ENCODE measurements at regions not wholly inside any gene's neighbourhood (a gene's known extent, or its start where the extent isn't known, plus 50 kb on each side); places are given as distances from the start of the nearest gene placed in this dataset.

- H3K27me3 Mint-ChIP-seq (ENCODE audit: insufficient read depth, unreplicated experiment): peaks cover 25% of the 10 kb centered on the region
- H3K4me1 ChIP-seq: no peaks in the 10 kb centered on the region
These were observed 133.4 kb upstream of the TCERG1L start for GRCh38 chr10:131444862-131445461.

GRCh38 chr10:131445623-131446022, 134.1 kb upstream of the TCERG1L start:
- H3K27me3 Mint-ChIP-seq (ENCODE audit: insufficient read depth, unreplicated experiment): peaks cover 22% of the 10 kb centered on the region
- H3K36me3 Mint-ChIP-seq (ENCODE audit: insufficient read depth, unreplicated experiment): no peaks in the 10 kb centered on the region
- TF ChIP-seq CTCF (IDR thresholded peaks at IDR 0.05; ENCODE audit: insufficient read depth in 1 of 2, low read depth in 1 of 2, low read length in 1 of 2, severe bottlenecking in 1 of 2, unreplicated experiment in 1 of 2): no peak
- BruUV-seq (replicated peaks): no TSS peak
- H3K36me3 ChIP-seq (ENCODE audit: control insufficient read depth, insufficient read depth, low read length): no peaks in the 10 kb centered on the region
- H3K4me3 ChIP-seq (ENCODE audit: low read depth, low read length): no peak overlapping the region
- ChIA-PET CTCF (no interaction called here), POLR2A (no interaction called here)
- H3K4me3 Mint-ChIP-seq (ENCODE audit: unreplicated experiment): no peak overlapping the region
- no peaks in the 10 kb centered on the region for H3K9me3 ChIP-seq
- no peaks in the 10 kb centered on the region for H3K27me3 ChIP-seq (replicated peaks; ENCODE audit: control insufficient read depth, insufficient read depth, low read length)
- no peaks in the 10 kb centered on the region for H3K4me1 ChIP-seq
- H3K9me3 Mint-ChIP-seq (ENCODE audit: unreplicated experiment): no peaks in the 10 kb centered on the region
- H3K27ac Mint-ChIP-seq (ENCODE audit: unreplicated experiment): no peak overlapping the region
- intact Hi-C loops (cut with micrococcal nuclease; ENCODE audit: unreplicated experiment): no loop called here
- no peak for DNase-seq
- H3K4me1 Mint-ChIP-seq (ENCODE audit: low read depth, unreplicated experiment): no peaks in the 10 kb centered on the region

More at GRCh38 chr10:131444862-131445461, 133.4 kb upstream of the TCERG1L start:
- Mint-ChIP-seq H3K36me3 (ENCODE audit: insufficient read depth, unreplicated experiment) (no peaks in the 10 kb centered on the region), H3K4me3 (ENCODE audit: unreplicated experiment) (no peak overlapping the region), H3K9me3 (ENCODE audit: unreplicated experiment) (no peaks in the 10 kb centered on the region), H3K27ac (ENCODE audit: unreplicated experiment) (no peak overlapping the region), H3K4me1 (ENCODE audit: low read depth, unreplicated experiment) (no peaks in the 10 kb centered on the region)
- Histone ChIP-seq H3K4me3 (ENCODE audit: low read depth, low read length) (no peak overlapping the region), H3K9me3 (no peaks in the 10 kb centered on the region), H3K36me3 (ENCODE audit: control insufficient read depth, insufficient read depth, low read length) (no peaks in the 10 kb centered on the region), H3K27me3 (replicated peaks; ENCODE audit: control insufficient read depth, insufficient read depth, low read length) (no peaks in the 10 kb centered on the region)
- ChIA-PET POLR2A (no interaction called here), CTCF (no interaction called here)
- BruUV-seq (replicated peaks): no TSS peak
- DNase-seq: no peak
- no peak for TF ChIP-seq CTCF (IDR thresholded peaks at IDR 0.05; ENCODE audit: insufficient read depth in 1 of 2, low read depth in 1 of 2, low read length in 1 of 2, severe bottlenecking in 1 of 2, unreplicated experiment in 1 of 2)
- intact Hi-C loops (cut with micrococcal nuclease; ENCODE audit: unreplicated experiment): no loop called here

- Histone ChIP-seq H3K4me1 (no peaks in the 10 kb centered on the region), H3K4me3 (ENCODE audit: low read depth, low read length) (no peak overlapping the region), H3K9me3 (no peaks in the 10 kb centered on the region), H3K36me3 (ENCODE audit: control insufficient read depth, insufficient read depth, low read length) (no peaks in the 10 kb centered on the region), H3K27me3 (replicated peaks; ENCODE audit: control insufficient read depth, insufficient read depth, low read length) (no peaks in the 10 kb centered on the region)
- no peak overlapping the region for H3K4me3 Mint-ChIP-seq (ENCODE audit: unreplicated experiment)
- peaks cover 20% of the 10 kb centered on the region for H3K27me3 Mint-ChIP-seq (ENCODE audit: insufficient read depth, unreplicated experiment)
- TF ChIP-seq CTCF (IDR thresholded peaks at IDR 0.05; ENCODE audit: insufficient read depth in 1 of 2, low read depth in 1 of 2, low read length in 1 of 2, severe bottlenecking in 1 of 2, unreplicated experiment in 1 of 2): no peak
- no peak for DNase-seq
- ChIA-PET CTCF (no interaction called here), POLR2A (no interaction called here)
- no peaks in the 10 kb centered on the region for H3K36me3 Mint-ChIP-seq (ENCODE audit: insufficient read depth, unreplicated experiment)
- no peaks in the 10 kb centered on the region for H3K4me1 Mint-ChIP-seq (ENCODE audit: low read depth, unreplicated experiment)
- H3K9me3 Mint-ChIP-seq (ENCODE audit: unreplicated experiment): no peaks in the 10 kb centered on the region
- BruUV-seq (replicated peaks): no TSS peak
- no peak overlapping the region for H3K27ac Mint-ChIP-seq (ENCODE audit: unreplicated experiment)
- intact Hi-C loops (cut with micrococcal nuclease; ENCODE audit: unreplicated experiment): no loop called here
These were observed 134.7 kb upstream of the TCERG1L start for GRCh38 chr10:131446171-131446570.

Data from Caco-2 (cell line).